Fibroblast of lung (primary cell): ENCODE measurements at regions not wholly inside any gene's neighbourhood (a gene's known extent, or its start where the extent isn't known, plus 50 kb on each side); places are given as distances from the start of the nearest gene placed in this dataset.

Experiments
- EZH2 ChIP-seq: IDR thresholded peaks from 2 replicates; pipeline ENCODE4 v1.5.1; 2012; ENCODE audit warnings: low read length, control low read depth, mild to moderate bottlenecking; ENCODE audit errors: missing control alignments
- TF ChIP-seq, protein P1 (sequence below), 2 donors: IDR thresholded peaks in 1 of 2; conservative IDR thresholded peaks in 1 of 2; 1 replicate in 1 of 2; 2 replicates in 1 of 2; pipeline ENCODE4 v1.5.1; 2011 to 2012; ENCODE audit warnings: low read length in 2 of 2, control low read depth in 1 of 2, inconsistent platforms in 1 of 2, low read depth in 1 of 2, mild to moderate bottlenecking in 1 of 2

- no peak for TF ChIP-seq EZH2
- TF ChIP-seq, protein P1, sequence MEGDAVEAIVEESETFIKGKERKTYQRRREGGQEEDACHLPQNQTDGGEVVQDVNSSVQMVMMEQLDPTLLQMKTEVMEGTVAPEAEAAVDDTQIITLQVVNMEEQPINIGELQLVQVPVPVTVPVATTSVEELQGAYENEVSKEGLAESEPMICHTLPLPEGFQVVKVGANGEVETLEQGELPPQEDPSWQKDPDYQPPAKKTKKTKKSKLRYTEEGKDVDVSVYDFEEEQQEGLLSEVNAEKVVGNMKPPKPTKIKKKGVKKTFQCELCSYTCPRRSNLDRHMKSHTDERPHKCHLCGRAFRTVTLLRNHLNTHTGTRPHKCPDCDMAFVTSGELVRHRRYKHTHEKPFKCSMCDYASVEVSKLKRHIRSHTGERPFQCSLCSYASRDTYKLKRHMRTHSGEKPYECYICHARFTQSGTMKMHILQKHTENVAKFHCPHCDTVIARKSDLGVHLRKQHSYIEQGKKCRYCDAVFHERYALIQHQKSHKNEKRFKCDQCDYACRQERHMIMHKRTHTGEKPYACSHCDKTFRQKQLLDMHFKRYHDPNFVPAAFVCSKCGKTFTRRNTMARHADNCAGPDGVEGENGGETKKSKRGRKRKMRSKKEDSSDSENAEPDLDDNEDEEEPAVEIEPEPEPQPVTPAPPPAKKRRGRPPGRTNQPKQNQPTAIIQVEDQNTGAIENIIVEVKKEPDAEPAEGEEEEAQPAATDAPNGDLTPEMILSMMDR (conservative IDR thresholded peaks at IDR 0.05 in 1 of 2, IDR thresholded peaks at IDR 0.05 in 1 of 2; ENCODE audit: low read depth in 1 of 2, low read length in 2 of 2): no peak
Observed at GRCh38 chr2:160907738-160908137, 252.5 kb upstream of the TANK start.
